ENCODE measurements at regions not wholly inside any gene's neighbourhood (a gene's known extent, or its start where the extent isn't known, plus 50 kb on each side); places are given as distances from the start of the nearest gene placed in this dataset.
"Not testable (repeated sequence)": the region's sequence is repeated elsewhere in the genome, so short reads cannot be mapped to it uniquely, and the experiment has no call there.

DNA sequence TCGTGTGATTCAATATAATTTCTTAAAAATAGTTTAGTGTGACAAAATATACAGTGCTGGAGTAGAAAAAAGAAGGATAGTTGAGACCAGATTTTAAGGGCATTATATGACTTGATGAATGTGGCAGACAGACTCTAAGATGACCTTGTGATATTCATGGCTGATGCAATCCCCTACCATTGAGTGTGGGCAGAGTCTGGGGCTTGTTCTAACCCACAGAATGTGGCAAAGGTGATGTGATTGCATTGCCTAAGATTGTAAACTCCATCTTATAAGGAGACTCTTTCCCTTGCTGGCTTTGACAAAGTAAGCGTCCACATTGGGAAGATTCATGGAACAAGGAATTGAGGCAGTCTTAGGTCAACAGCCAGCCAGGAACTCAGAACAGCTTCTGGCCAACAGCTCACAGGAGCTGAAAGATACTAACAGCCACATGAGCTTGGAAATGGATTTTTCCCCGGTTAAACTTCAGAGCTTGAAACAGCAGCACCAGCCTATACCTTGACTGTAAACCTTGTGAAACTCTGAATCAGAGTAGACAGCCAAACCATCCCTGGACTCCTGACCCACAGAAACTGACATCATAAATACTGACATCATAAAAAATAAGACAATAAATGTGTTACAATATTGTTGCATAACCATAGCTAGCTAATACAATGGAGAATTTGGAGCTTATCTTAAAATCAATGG lies 864.5 kb downstream of the TTLL7 start:
- not testable (repeated sequence) for H3K9me3 ChIP-seq (replicated peaks); H3K36me3 ChIP-seq; H3K27me3 ChIP-seq (replicated peaks); H3K4me1 ChIP-seq (replicated peaks); H3K27ac ChIP-seq; DNase-seq (ENCODE audit: low read depth in 1 of 2, low spot score in 2 of 2); H3K4me3 ChIP-seq

DNA sequence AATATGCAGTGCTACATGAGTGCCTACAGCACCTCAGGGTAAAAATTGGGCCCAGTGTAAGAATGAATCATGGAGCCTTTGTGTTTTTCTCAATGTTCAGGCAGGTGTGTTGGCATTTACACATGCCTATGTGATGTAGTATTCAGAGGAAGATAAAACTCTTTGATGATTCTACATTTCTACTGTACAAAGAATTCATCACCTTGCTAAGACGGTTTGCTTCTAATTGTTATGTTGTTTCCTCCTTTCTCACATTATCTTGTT lies 867.3 kb downstream of the TTLL7 start:
- DNase-seq (ENCODE audit: low read depth in 1 of 2, low spot score in 2 of 2) = no peak
- Histone ChIP-seq H3K27me3 (replicated peaks) (no peaks in the 10 kb centered on the region), H3K27ac (no peak overlapping the region), H3K4me3 (no peak overlapping the region), H3K4me1 (replicated peaks) (no peaks in the 10 kb centered on the region), H3K36me3 (no peaks in the 10 kb centered on the region), H3K9me3 (replicated peaks) (no peaks in the 10 kb centered on the region)

DNA sequence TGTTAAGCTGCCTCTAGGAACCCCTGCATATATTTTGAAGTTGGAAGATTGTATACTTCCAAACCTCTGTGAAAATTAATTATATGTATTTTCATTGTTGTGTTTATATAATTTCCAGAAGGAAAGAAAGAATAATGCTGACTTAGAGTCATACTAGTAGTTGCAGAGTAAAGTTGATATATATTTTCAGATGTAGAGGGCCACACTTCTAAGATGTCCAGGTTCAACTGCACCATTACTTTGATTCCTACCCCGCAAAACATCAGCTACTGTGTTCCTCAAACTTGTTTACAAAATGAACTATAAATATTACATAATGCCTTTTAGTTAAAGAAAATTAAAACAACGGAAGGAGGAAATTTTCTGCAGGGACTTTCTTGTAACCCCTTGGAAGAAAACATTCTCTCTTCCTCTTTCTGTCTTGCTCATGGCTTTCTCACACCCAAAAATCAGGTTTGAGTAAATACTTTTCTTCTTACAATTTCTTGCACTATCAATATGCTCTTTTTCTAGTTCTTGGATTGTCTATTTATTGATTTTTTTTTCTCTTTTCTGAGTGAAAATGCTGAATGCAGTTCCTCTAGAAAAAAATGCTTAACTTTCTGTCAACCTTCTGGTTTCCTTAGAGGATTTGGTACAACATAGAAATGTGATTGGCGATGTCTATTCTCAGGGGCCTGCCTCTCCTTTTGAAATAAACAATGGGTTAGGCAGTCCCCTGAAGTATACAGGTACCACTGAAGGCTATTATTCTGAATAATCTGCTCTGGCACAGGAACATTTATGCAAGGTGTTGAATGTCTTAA lies 867.8 kb downstream of the TTLL7 start:
- Histone ChIP-seq H3K4me1 (replicated peaks) (no peaks in the 10 kb centered on the region), H3K4me3 (no peak overlapping the region), H3K9me3 (replicated peaks) (no peaks in the 10 kb centered on the region), H3K27ac (no peak overlapping the region), H3K36me3 (no peaks in the 10 kb centered on the region), H3K27me3 (replicated peaks) (no peaks in the 10 kb centered on the region)
- DNase-seq (ENCODE audit: low read depth in 1 of 2, low spot score in 2 of 2) = no peak

DNA sequence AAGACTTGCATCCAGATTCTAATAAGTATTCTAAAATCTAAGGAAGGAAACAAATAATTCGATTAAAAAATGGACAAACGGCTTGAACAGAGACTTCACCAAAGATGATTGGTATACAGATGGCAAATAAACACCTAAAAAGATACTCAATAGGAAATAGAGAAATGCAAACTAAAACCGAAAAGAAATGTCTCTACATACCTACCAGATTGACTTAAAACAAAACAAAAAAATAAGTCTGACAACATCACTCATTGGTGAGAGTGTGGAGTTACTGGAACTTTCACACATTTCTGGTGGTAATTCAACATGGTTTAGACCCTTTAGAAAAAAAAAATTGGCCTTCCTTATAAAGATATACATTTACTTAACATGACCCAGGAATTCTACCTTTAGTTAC lies 869.8 kb downstream of the TTLL7 start:
- Histone ChIP-seq H3K4me1 (replicated peaks) (no peaks in the 10 kb centered on the region), H3K4me3 (no peak overlapping the region), H3K27me3 (replicated peaks) (no peaks in the 10 kb centered on the region), H3K9me3 (replicated peaks) (no peaks in the 10 kb centered on the region), H3K36me3 (no peaks in the 10 kb centered on the region), H3K27ac (no peak overlapping the region)
- DNase-seq (ENCODE audit: low read depth in 1 of 2, low spot score in 2 of 2) = no peak

DNA sequence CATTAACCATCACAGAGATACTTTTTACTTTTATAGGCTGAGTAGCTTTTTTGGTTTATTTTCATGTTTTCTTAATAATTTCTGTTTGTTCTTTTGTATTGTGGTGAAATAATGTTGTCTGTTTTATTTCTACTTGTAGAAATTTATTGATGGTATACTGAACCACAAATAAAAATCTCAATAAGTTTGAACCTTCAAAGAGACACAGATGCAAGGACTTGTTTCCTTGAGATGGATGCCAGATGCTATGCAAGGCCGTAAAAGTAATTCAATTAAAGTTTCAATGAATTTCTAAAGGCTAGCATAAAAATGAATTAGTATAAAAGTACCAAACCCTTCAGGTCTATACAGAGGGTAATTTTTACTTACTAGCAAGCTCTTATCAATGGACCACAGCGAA lies 873.5 kb downstream of the TTLL7 start:
- H3K27me3 ChIP-seq (replicated peaks) = no peaks in the 10 kb centered on the region

DNA sequence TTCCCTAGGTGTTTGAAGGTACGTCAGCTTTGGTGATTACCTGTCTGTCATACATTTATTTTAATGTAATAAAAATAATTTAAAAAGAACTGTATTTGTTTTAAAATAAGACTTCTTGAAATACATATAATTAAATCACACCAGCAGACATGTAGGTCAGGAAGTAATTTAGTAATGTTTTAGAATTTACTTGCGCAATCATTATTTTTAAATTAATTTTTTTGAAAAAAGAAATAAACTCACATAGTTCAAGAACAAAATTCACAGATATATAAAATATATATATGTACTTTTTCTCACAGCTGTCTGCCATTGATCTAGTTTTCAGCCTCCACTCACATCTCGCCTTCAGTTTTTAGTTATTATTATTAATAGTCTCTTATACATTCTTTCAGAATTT lies 875.9 kb downstream of the TTLL7 start:
- Histone ChIP-seq H3K4me3 (no peak overlapping the region), H3K27me3 (replicated peaks) (no peaks in the 10 kb centered on the region), H3K36me3 (no peaks in the 10 kb centered on the region), H3K27ac (no peak overlapping the region), H3K4me1 (replicated peaks) (no peaks in the 10 kb centered on the region), H3K9me3 (replicated peaks) (no peaks in the 10 kb centered on the region; the same call in 1 of the 2 replicates)
- no peak for DNase-seq (ENCODE audit: low read depth in 1 of 2, low spot score in 2 of 2)

More for the DNA sequence above, 873.5 kb downstream of the TTLL7 start:
- Histone ChIP-seq H3K27ac (no peak overlapping the region), H3K36me3 (no peaks in the 10 kb centered on the region), H3K9me3 (replicated peaks) (no peaks in the 10 kb centered on the region; the same call in 1 of the 2 replicates), H3K4me1 (replicated peaks) (no peaks in the 10 kb centered on the region), H3K4me3 (no peak overlapping the region)
- DNase-seq (ENCODE audit: low read depth in 1 of 2, low spot score in 2 of 2) = no peak

DNA sequence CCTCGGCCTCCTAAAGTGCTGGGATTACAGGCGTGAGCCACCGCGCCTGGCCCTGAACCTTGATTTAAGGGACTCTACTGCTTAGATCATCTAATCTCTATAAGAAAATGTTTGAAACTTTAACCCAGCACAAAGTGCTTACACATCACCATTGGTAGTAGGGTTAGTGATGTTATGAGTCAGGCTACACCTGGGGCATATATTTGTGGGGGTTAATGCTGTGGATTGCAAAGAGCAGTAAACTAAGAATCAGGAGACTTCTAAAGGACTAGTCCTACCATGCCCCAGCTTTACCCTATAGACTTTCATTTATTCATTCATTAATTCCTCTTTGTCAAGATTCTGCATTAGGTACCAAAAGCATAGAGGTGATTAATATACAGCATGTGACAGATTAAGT lies 880.5 kb downstream of the TTLL7 start:
- H3K4me3 ChIP-seq = no peak overlapping the region
- H3K4me1 ChIP-seq (replicated peaks) = no peaks in the 10 kb centered on the region
- no peak overlapping the region for H3K27ac ChIP-seq
- no peaks in the 10 kb centered on the region for H3K36me3 ChIP-seq
- H3K27me3 ChIP-seq (replicated peaks) = no peaks in the 10 kb centered on the region
- no peak for DNase-seq (ENCODE audit: low read depth in 1 of 2, low spot score in 2 of 2)
- H3K9me3 ChIP-seq (replicated peaks) = no peaks in the 10 kb centered on the region; the same call in none of the 2 replicates

DNA sequence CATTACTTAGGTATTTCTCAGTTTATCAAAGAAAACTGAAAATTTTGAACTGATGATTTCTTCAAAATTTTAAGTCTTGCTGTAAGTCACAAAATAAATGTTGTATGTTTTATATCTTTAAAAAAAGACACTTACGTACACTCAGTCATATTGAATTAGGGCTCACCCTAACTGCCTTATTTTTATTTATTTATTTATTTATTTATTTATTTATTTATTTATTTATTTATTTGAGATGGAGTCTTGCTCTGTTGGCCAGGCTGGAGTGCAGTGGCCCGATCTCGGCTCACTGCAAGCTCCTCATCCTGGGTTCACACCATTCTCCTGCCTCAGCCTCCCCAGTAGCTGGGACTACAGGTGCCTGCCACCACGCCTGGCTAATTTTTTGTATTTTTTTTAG lies 881.9 kb downstream of the TTLL7 start:
- H3K9me3 ChIP-seq (replicated peaks); H3K27me3 ChIP-seq (replicated peaks); DNase-seq (ENCODE audit: low read depth in 1 of 2, low spot score in 2 of 2); H3K36me3 ChIP-seq; H3K4me3 ChIP-seq; H3K4me1 ChIP-seq (replicated peaks); H3K27ac ChIP-seq: not testable (repeated sequence)

DNA sequence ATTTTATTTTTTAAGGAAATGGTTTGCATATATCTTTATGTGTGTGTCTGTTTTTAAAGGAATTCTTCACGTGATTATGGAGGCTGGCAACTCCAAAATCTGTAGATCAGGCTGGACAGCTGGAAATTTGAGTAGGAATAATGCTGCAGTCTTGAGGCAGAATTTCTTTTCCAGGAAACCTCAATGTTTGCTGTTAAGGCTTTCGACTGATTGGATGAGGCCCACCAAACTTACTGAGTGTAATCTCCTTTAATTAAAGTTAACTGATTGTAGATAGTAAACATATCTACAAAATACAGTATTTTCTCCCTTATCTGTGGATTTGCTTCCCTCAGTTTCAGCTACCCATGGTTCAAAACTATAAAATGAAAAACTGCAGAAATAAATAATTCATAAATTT lies 883.1 kb downstream of the TTLL7 start:
- Histone ChIP-seq H3K27me3 (replicated peaks) (no peaks in the 10 kb centered on the region), H3K4me1 (replicated peaks) (no peaks in the 10 kb centered on the region), H3K36me3 (no peaks in the 10 kb centered on the region), H3K4me3 (no peak overlapping the region), H3K27ac (no peak overlapping the region), H3K9me3 (replicated peaks) (no peaks in the 10 kb centered on the region; the same call in none of the 2 replicates)
- DNase-seq (ENCODE audit: low read depth in 1 of 2, low spot score in 2 of 2) = no peak

DNA sequence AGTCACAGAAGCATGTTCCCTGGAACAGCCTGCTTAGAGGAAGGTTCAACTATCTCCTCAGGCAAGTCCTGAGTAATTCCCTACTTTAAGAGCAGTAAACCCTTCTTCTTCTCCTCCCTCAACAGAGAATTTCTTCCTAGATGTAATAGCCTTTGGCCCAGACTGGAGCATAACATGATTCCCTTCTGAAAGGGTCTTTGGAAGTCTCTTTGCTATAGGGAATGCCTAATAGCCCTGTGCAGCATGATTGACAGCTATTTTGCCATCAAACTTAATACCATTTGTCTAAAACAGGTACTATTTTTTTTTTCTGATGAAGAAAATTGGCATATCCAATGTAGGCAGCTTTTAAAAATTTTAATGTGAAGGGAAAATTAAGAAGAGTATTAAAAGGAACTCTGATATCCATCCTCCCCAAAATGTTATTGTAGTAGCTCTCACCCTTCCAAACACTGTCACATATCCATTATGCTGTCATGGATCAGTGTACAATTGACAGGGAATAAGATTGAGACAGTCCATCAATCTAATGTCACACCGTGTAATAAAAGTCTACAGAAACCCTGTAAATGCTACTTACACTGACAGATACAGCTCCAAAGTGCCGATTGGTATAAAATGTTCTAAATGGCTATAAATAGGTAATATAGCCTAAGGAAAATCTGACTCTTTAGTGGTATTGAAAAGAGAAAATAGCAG lies 884.6 kb downstream of the TTLL7 start:
- no peak overlapping the region for H3K27ac ChIP-seq
- H3K27me3 ChIP-seq (replicated peaks) = no peaks in the 10 kb centered on the region
- DNase-seq (ENCODE audit: low read depth in 1 of 2, low spot score in 2 of 2) = no peak

DNA sequence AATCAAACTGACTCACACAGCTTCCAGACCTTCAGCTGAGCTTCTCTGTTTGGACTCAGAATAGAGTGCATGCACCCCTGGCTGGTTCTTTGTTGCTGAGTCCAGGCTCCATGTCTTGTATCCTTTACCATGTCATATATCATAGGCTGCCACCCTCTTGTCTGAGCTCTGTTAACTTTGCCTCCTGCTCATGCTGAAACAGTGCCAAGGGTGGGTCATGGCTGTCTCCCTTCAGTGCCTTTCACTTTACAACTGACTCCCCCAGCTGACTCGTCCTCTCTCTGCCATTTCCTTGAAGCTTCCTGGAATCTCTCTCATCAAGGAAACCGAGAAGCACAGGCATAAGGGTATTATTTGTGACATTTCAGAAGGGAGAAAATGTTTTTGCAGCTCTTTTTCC lies 885.3 kb downstream of the TTLL7 start:
- Histone ChIP-seq H3K36me3 (no peaks in the 10 kb centered on the region), H3K27ac (no peak overlapping the region), H3K27me3 (replicated peaks) (no peaks in the 10 kb centered on the region), H3K9me3 (replicated peaks) (no peaks in the 10 kb centered on the region; the same call in 1 of the 2 replicates), H3K4me3 (no peak overlapping the region), H3K4me1 (replicated peaks) (no peaks in the 10 kb centered on the region)
- no peak for DNase-seq (ENCODE audit: low read depth in 1 of 2, low spot score in 2 of 2)

More for the DNA sequence above, 884.6 kb downstream of the TTLL7 start:
- Histone ChIP-seq H3K36me3 (no peaks in the 10 kb centered on the region), H3K4me1 (replicated peaks) (no peaks in the 10 kb centered on the region), H3K4me3 (no peak overlapping the region), H3K9me3 (replicated peaks) (no peaks in the 10 kb centered on the region; the same call in none of the 2 replicates)

DNA sequence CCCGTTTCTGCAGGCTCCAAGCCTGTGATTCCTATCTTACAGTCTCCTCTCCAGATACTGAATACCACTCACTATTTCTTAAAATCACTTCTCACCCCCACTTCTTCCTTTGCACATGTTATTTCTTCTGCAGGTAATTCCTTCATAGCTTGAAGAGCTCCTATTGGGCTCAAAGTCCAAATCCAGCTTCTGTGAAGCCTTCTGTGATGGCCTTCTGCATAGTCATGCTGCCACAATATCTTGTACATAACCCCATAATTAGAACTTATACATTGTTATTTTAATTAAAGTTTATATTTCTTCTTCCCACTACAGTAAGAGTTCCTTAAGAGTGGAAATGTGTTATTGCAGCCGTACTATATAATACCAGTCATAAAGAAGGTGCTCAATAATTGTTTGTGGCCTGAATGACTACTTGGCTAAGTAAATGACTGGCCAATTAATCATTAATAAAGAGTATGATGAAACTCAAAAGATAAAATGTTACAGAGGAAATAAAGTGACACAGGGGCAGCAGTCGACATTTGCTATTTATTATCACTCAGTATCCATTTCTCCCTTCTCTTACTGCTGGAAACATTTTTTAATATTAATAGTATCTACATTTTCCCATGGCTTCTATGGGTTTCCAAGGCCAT lies 886.6 kb downstream of the TTLL7 start:
- DNase-seq (ENCODE audit: low read depth in 1 of 2, low spot score in 2 of 2) = no peak
- no peaks in the 10 kb centered on the region for H3K4me1 ChIP-seq (replicated peaks)

DNA sequence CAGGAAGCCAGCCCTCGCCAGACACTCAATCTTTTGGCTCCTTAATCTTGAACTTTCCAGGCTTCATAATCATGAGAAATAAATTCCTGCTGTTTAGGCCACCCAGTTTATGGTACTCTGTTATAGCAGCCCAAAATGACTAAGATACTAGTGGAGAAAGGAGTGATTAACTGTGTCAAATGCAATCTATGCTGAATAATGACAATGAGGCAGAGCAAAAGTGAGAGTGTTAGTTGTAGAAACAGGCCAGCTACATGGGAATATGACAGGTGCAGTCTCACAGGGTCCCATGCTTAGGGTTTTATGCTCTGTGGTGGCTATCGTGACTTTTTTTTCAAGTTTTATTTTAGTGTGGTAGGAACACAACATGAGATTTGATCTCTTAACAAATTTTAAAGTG lies 888.8 kb downstream of the TTLL7 start:
- no peaks in the 10 kb centered on the region for H3K4me1 ChIP-seq (replicated peaks)
- no peaks in the 10 kb centered on the region for H3K27me3 ChIP-seq (replicated peaks)
- H3K9me3 ChIP-seq (replicated peaks) = no peaks in the 10 kb centered on the region
- no peak overlapping the region for H3K4me3 ChIP-seq
- H3K27ac ChIP-seq = no peak overlapping the region
- H3K36me3 ChIP-seq = no peaks in the 10 kb centered on the region
- DNase-seq (ENCODE audit: low read depth in 1 of 2, low spot score in 2 of 2) = no peak

More for the DNA sequence above, 886.6 kb downstream of the TTLL7 start:
- Histone ChIP-seq H3K36me3 (no peaks in the 10 kb centered on the region), H3K4me3 (no peak overlapping the region), H3K27me3 (replicated peaks) (no peaks in the 10 kb centered on the region), H3K9me3 (replicated peaks) (no peaks in the 10 kb centered on the region; the same call in 1 of the 2 replicates), H3K27ac (no peak overlapping the region)

DNA sequence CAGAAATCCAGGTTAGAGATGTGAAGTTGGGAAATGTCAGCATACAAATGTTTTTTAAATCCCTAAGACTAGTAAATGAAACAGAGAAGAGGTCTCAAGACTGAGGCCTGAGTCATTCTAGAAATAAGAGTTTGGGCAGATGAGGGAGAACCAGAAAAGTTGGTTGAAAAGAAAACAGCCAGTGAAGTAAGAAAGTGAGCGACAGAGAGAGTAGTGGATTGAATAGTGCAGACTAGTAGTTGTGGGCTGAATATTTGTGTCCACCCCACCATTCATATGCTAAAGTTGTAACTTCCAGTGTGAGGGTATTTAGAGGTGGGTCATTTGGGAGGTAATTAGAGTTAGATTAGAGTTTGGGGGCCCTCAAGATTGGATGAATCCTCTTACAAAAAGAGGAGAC lies 889.2 kb downstream of the TTLL7 start:
- Histone ChIP-seq H3K27me3 (replicated peaks) (no peaks in the 10 kb centered on the region), H3K27ac (no peak overlapping the region), H3K4me1 (replicated peaks) (no peaks in the 10 kb centered on the region), H3K9me3 (replicated peaks) (no peaks in the 10 kb centered on the region), H3K4me3 (no peak overlapping the region), H3K36me3 (no peaks in the 10 kb centered on the region)
- DNase-seq (ENCODE audit: low read depth in 1 of 2, low spot score in 2 of 2) = no peak
